OCI-LY7 (cell line): ENCODE measurements at regions not wholly inside any gene's neighbourhood (a gene's known extent, or its start where the extent isn't known, plus 50 kb on each side); places are given as distances from the start of the nearest gene placed in this dataset.

Source experiments
- BruUV-seq: library from RNA; stranded (reverse); fragments of 400-500 nt; replicated peaks from 2 replicates; lab custom pipeline; 2021; lab: Mats Ljungman, UMichigan
- CTCF ChIA-PET: fragments of 300-600 bp; sonication (Branson Sonifier 250); formaldehyde crosslinking; loops from one replicate; lab custom pipeline; 2022; ENCODE audit warnings: antibody characterized with exemption; ENCODE audit not compliant: unreplicated experiment; lab: Charles Lee
- POLR2A ChIA-PET: fragments of 300-600 bp; sonication (Branson Sonifier 250); formaldehyde crosslinking; loops from one replicate; lab custom pipeline; 2022; ENCODE audit warnings: antibody characterized with exemption; lab: Charles Lee
- DNase-seq: peaks from one replicate; pipeline ENCODE4 v3.0.0-alpha.2; 2015; ENCODE audit warnings: low spot score
- H2AFZ ChIP-seq: fragments of 200-600 bp; sonication (generic), shearing (Covaris generic); 2 replicates; pipeline ENCODE4 v1.6.1; 2014; ENCODE audit warnings: mild to moderate bottlenecking, antibody characterized with exemption, low read length, moderate library complexity
- H3K27ac ChIP-seq: fragments of 200-600 bp; sonication (generic); 2 replicates; pipeline ENCODE4 v1.5.1; 2014; ENCODE audit warnings: mixed run types, low read depth, mild to moderate bottlenecking, moderate library complexity, low read length, inconsistent platforms; ENCODE audit not compliant: poor library complexity, severe bottlenecking
- H3K36me3 ChIP-seq: fragments of 200-600 bp; sonication (generic); 2 replicates; pipeline ENCODE4 v1.6.1; 2014; ENCODE audit warnings: mild to moderate bottlenecking, antibody characterized with exemption, low read length, moderate library complexity, mixed read lengths; ENCODE audit not compliant: insufficient read depth
- H3K4me1 ChIP-seq: fragments of 200-600 bp; sonication (generic); 2 replicates; pipeline ENCODE4 v1.5.1; 2014; ENCODE audit warnings: mild to moderate bottlenecking, low read length; ENCODE audit not compliant: insufficient read depth, poor library complexity, severe bottlenecking
- H3K4me2 ChIP-seq: fragments of 200-600 bp; sonication (generic); 2 replicates; pipeline ENCODE4 v1.6.1; 2014; ENCODE audit warnings: mild to moderate bottlenecking, low read length
- H3K4me3 ChIP-seq: fragments of 200-600 bp; sonication (generic); 2 replicates; pipeline ENCODE4 v1.5.1; 2014; ENCODE audit warnings: mild to moderate bottlenecking, low read depth, low read length; ENCODE audit not compliant: poor library complexity, severe bottlenecking
- H3K79me2 ChIP-seq: fragments of 200-600 bp; sonication (generic); 2 replicates; pipeline ENCODE4 v1.6.1; 2016; ENCODE audit warnings: low read depth, mild to moderate bottlenecking, low read length, moderate library complexity, mixed read lengths; ENCODE audit not compliant: insufficient read depth
- H3K9me2 ChIP-seq: fragments of 200-600 bp; sonication (generic); 2 replicates; pipeline ENCODE4 v1.6.1; 2016; ENCODE audit warnings: mild to moderate bottlenecking, low read length, mixed read lengths; ENCODE audit not compliant: insufficient read depth
- H3K9me3 ChIP-seq: fragments of 200-600 bp; sonication (generic); 2 replicates; pipeline ENCODE4 v1.6.1; 2014; ENCODE audit warnings: mild to moderate bottlenecking, mixed run types, low read length, mixed read lengths
- H4K20me1 ChIP-seq: fragments of 200-600 bp; sonication (generic); 2 replicates; pipeline ENCODE4 v1.6.1; 2014; ENCODE audit warnings: mild to moderate bottlenecking, antibody characterized with exemption, low read length, moderate library complexity, mixed read lengths; ENCODE audit not compliant: insufficient read depth
- CTCF ChIP-seq: fragments of 200-600 bp; sonication (generic); conservative IDR thresholded peaks from 2 replicates; pipeline ENCODE4 v1.5.1; 2014; ENCODE audit warnings: mild to moderate bottlenecking, antibody characterized with exemption, low read length, moderate library complexity, mixed read lengths
- EZH2phosphoT487 ChIP-seq: fragments of 200-600 bp; sonication (generic); IDR thresholded peaks from 2 replicates; pipeline ENCODE4 v1.6.1; 2018; ENCODE audit warnings: low read depth, borderline replicate concordance, mild to moderate bottlenecking, mixed run types, antibody characterized with exemption, low read length, moderate library complexity, mixed read lengths
- intact Hi-C: fragments of 100-400 bp; cut with micrococcal nuclease; formaldehyde crosslinking; loops from one replicate; pipeline ENCODE4 v1.10.0; 2022; ENCODE audit not compliant: unreplicated experiment

- intact Hi-C loops: no loop called here
- Histone ChIP-seq H3K27ac (no peak overlapping the region), H3K4me1 (no peaks in the 10 kb centered on the region), H3K9me3 (no peaks in the 10 kb centered on the region), H3K9me2 (no peaks in the 10 kb centered on the region; the same call in 1 of the 2 replicates), H3K79me2 (no peaks in the 10 kb centered on the region), H3K4me3 (no peak overlapping the region), H3K4me2 (no peak overlapping the region), H2AFZ (no peak overlapping the region), H4K20me1 (no peaks in the 10 kb centered on the region), H3K36me3 (no peaks in the 10 kb centered on the region)
- ChIA-PET CTCF (no interaction called here), POLR2A (no interaction called here)
- no TSS peak for BruUV-seq
- no peak for DNase-seq
- no peak for TF ChIP-seq EZH2phosphoT487
- no peak for TF ChIP-seq CTCF
These were observed 406.2 kb upstream of the MMS22L start for GRCh38 chr6:97689078-97689754.

GRCh38 chr6:97697456-97697855 lies 414.4 kb upstream of the MMS22L start:
- Histone ChIP-seq H4K20me1 (no peaks in the 10 kb centered on the region), H3K36me3 (no peaks in the 10 kb centered on the region), H3K4me2 (no peak overlapping the region), H3K9me3 (no peaks in the 10 kb centered on the region), H3K9me2 (no peaks in the 10 kb centered on the region), H3K79me2 (no peaks in the 10 kb centered on the region), H3K4me1 (no peaks in the 10 kb centered on the region), H3K4me3 (no peak overlapping the region), H2AFZ (no peak overlapping the region), H3K27ac (no peak overlapping the region)
- ChIA-PET POLR2A (interaction anchor here (0.6 to 0.7 kb wide), 3 partner anchors 11 to 144 kb away, joined by 3 to 6 read pairs (median 6); no protein-coding TSS in a partner anchor), CTCF (no interaction called here)
- intact Hi-C loops: no loop called here
- TF ChIP-seq CTCF (no peak), EZH2phosphoT487 (no peak)
- BruUV-seq: no TSS peak
- no peak for DNase-seq

GRCh38 chr6:97701801-97702200 lies 418.8 kb upstream of the MMS22L start:
- BruUV-seq: no TSS peak
- Histone ChIP-seq H2AFZ (no peak overlapping the region), H3K4me3 (no peak overlapping the region), H3K4me2 (no peak overlapping the region), H3K79me2 (no peaks in the 10 kb centered on the region), H3K27ac (no peak overlapping the region), H4K20me1 (no peaks in the 10 kb centered on the region), H3K9me2 (no peaks in the 10 kb centered on the region), H3K9me3 (no peaks in the 10 kb centered on the region), H3K4me1 (no peaks in the 10 kb centered on the region), H3K36me3 (no peaks in the 10 kb centered on the region)
- intact Hi-C loops: no loop called here
- ChIA-PET POLR2A (interaction anchor here (1.0 to 1.5 kb wide), 2 partner anchors 10 to 45 kb away, joined by 3 read pairs; no protein-coding TSS in a partner anchor), CTCF (no interaction called here)
- no peak for TF ChIP-seq CTCF
- TF ChIP-seq EZH2phosphoT487: no peak
- DNase-seq: no peak
